HFFc6 (cell line): ENCODE measurements at regions not wholly inside any gene's neighbourhood (a gene's known extent, or its start where the extent isn't known, plus 50 kb on each side); places are given as distances from the start of the nearest gene placed in this dataset.

ENCODE experiments used
- DNase-seq: peaks from one replicate; pipeline ENCODE4 v3.0.0-alpha.2; 2018
- H3K27ac Mint-ChIP-seq: 2 replicates; pipeline ENCODE4 v1.8.0; 2020; ENCODE audit warnings: mild to moderate bottlenecking, mixed read lengths
- H3K27me3 Mint-ChIP-seq: 2 replicates; pipeline ENCODE4 v1.8.0; 2021; ENCODE audit warnings: mild to moderate bottlenecking, moderate library complexity, mixed read lengths; ENCODE audit not compliant: insufficient read depth
- H3K36me3 Mint-ChIP-seq: 2 replicates; pipeline ENCODE4 v1.8.0; 2021; ENCODE audit warnings: low read depth, mixed read lengths
- H3K4me1 Mint-ChIP-seq: 2 replicates; pipeline ENCODE4 v1.8.0; 2020; ENCODE audit warnings: low read depth, mixed read lengths
- H3K4me3 Mint-ChIP-seq: 2 replicates; pipeline ENCODE4 v1.8.0; 2020; ENCODE audit warnings: mild to moderate bottlenecking, moderate library complexity, mixed read lengths
- H3K9me3 Mint-ChIP-seq: 2 replicates; pipeline ENCODE4 v1.8.0; 2020; ENCODE audit warnings: mild to moderate bottlenecking, mixed read lengths
- CTCF ChIP-seq: fragments of 200-600 bp; sonication (generic); IDR thresholded peaks from 2 replicates; pipeline ENCODE4 v1.5.0; 2021; ENCODE audit warnings: antibody characterized with exemption, mild to moderate bottlenecking

GRCh38 chr4:10212901-10213300, 96.3 kb upstream of the WDR1 start:
- no peak for DNase-seq
- Mint-ChIP-seq H3K4me1 (peaks cover 55% of the 10 kb centered on the region), H3K36me3 (peaks cover 12% of the 10 kb centered on the region), H3K27me3 (no peaks in the 10 kb centered on the region), H3K9me3 (no peaks in the 10 kb centered on the region), H3K4me3 (peak overlapping the region; percentile 38; the same call in 1 of the 2 replicates), H3K27ac (peak overlapping the region; percentile 66)
- no peak for TF ChIP-seq CTCF

GRCh38 chr4:10212400-10212799, 95.8 kb upstream of the WDR1 start:
- Mint-ChIP-seq H3K4me1 (peaks cover 55% of the 10 kb centered on the region), H3K27me3 (no peaks in the 10 kb centered on the region), H3K36me3 (peaks cover 12% of the 10 kb centered on the region), H3K9me3 (no peaks in the 10 kb centered on the region), H3K27ac (peak overlapping the region; percentile 66), H3K4me3 (peak overlapping the region; percentile 38)
- peak; percentile 54 for DNase-seq
- no peak for TF ChIP-seq CTCF

GRCh38 chr4:10207116-10207515, 90.5 kb upstream of the WDR1 start:
- Mint-ChIP-seq H3K27ac (no peak overlapping the region), H3K27me3 (no peaks in the 10 kb centered on the region; the same call in 1 of the 2 replicates), H3K36me3 (peaks cover 6% of the 10 kb centered on the region; the same call in 1 of the 2 replicates), H3K4me3 (no peak overlapping the region), H3K9me3 (no peaks in the 10 kb centered on the region), H3K4me1 (peaks cover 70% of the 10 kb centered on the region)
- no peak for TF ChIP-seq CTCF
- DNase-seq = no peak

DNA sequence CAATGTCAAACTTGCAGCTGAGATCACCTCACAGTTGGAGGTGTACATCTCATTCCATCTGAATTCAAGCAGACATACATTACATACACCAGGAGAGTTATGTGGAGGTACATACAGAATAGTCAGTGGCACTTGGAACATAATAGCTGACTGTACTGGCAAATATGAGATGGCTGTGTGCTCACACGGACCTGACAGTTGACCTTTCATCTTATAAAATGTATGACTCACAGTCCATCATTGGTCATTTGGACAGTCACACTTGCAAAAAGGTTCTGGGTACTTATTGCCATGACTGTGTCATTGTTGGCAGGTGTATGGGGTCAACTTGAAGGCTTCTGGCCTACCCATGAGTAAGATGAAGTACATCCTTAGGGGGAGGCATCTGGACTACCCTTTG, 88.6 kb upstream of the WDR1 start:
- no peaks in the 10 kb centered on the region for H3K9me3 Mint-ChIP-seq
- DNase-seq = peak; percentile 86
- peaks cover 61% of the 10 kb centered on the region for H3K4me1 Mint-ChIP-seq
- H3K36me3 Mint-ChIP-seq = no peaks in the 10 kb centered on the region
- peak overlapping the region; percentile 84 for H3K27ac Mint-ChIP-seq
- TF ChIP-seq CTCF = no peak
- H3K4me3 Mint-ChIP-seq = peak overlapping the region; percentile 18; the same call in 1 of the 2 replicates
- no peaks in the 10 kb centered on the region; the same call in none of the 2 replicates for H3K27me3 Mint-ChIP-seq

DNA sequence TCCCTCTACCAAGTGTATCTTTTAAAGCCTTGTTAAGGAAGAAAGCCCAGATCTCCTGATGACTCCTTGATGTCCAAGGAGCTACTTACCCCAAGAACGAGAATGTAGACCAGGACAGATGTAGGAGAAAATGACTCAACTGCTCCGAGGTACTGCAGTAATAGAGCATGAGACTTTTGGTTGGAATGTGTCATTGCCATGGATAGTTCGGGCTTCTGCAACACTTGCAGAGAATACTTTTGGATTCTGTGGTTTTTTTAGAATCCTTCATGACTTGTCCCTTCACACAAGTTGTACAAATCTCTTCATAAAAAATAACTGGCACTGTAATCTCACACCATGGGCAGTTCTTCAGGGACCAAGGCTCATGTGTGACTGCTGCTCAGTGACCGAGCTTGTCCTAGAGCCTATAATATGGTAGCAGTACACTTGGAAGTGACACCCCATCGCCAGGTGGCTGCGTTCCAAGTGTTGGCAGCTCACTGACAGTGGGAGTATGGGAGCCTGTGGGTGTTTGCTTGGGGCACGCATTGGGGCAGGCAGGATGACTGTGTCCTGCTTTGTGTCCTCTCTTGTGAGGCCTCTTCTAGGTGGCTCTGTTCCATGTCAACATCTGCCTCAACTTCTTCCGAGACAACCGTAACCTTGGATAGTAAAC, 87.9 kb upstream of the WDR1 start:
- Mint-ChIP-seq H3K4me3 (peak overlapping the region; percentile 18; the same call in 1 of the 2 replicates), H3K9me3 (no peaks in the 10 kb centered on the region), H3K4me1 (peaks cover 54% of the 10 kb centered on the region), H3K36me3 (no peaks in the 10 kb centered on the region), H3K27ac (peak overlapping the region; percentile 84), H3K27me3 (no peaks in the 10 kb centered on the region; the same call in none of the 2 replicates)
- DNase-seq = peak; percentile 95
- TF ChIP-seq CTCF = no peak
